ENCODE measurements at regions not wholly inside any gene's neighbourhood (a gene's known extent, or its start where the extent isn't known, plus 50 kb on each side); places are given as distances from the start of the nearest gene placed in this dataset.
A peak's percentile ranks its signal among the peaks of the same experiment; 100 is the strongest.

DNA sequence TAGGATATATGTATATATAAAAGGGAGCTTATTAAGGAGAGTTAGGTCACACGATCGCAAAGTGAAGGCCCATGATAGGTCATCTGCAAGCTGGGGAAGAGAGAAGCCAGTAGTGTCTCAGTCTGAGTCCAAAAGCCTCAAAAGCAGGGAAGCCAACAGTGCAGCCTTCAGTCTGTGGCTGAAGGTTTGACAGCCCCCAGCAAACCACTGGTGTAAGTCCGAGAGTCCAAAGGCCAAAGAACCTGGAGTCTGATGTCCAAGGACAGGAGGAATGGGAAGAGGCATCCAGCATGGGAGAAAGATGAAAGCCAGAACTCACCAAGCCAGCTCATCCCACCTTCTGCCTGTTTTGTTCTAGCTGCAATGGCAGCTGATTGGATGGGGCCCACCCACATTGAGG, 88.9 kb upstream of the TBX20 start:
- Mint-ChIP-seq H3K4me1 (ENCODE audit: low read depth, unreplicated experiment) (no peaks in the 10 kb centered on the region), H3K27ac (ENCODE audit: unreplicated experiment) (no peak overlapping the region), H3K9me3 (ENCODE audit: unreplicated experiment) (no peaks in the 10 kb centered on the region), H3K36me3 (ENCODE audit: insufficient read depth, unreplicated experiment) (no peaks in the 10 kb centered on the region), H3K27me3 (ENCODE audit: insufficient read depth, unreplicated experiment) (peaks cover 5% of the 10 kb centered on the region), H3K4me3 (ENCODE audit: unreplicated experiment) (no peak overlapping the region)
- Histone ChIP-seq H3K36me3 (ENCODE audit: control insufficient read depth, insufficient read depth, low read length) (no peaks in the 10 kb centered on the region), H3K4me3 (ENCODE audit: low read depth, low read length) (no peak overlapping the region), H3K4me1 (no peaks in the 10 kb centered on the region), H3K9me3 (no peaks in the 10 kb centered on the region), H3K27me3 (replicated peaks; ENCODE audit: control insufficient read depth, insufficient read depth, low read length) (0 out of 2 replicates have a peak, but pooled peaks cover 1% of the 10 kb centered on the region)
- TF ChIP-seq, protein P1, sequence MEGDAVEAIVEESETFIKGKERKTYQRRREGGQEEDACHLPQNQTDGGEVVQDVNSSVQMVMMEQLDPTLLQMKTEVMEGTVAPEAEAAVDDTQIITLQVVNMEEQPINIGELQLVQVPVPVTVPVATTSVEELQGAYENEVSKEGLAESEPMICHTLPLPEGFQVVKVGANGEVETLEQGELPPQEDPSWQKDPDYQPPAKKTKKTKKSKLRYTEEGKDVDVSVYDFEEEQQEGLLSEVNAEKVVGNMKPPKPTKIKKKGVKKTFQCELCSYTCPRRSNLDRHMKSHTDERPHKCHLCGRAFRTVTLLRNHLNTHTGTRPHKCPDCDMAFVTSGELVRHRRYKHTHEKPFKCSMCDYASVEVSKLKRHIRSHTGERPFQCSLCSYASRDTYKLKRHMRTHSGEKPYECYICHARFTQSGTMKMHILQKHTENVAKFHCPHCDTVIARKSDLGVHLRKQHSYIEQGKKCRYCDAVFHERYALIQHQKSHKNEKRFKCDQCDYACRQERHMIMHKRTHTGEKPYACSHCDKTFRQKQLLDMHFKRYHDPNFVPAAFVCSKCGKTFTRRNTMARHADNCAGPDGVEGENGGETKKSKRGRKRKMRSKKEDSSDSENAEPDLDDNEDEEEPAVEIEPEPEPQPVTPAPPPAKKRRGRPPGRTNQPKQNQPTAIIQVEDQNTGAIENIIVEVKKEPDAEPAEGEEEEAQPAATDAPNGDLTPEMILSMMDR (IDR thresholded peaks at IDR 0.05; ENCODE audit: insufficient read depth in 1 of 2, low read depth in 1 of 2, low read length in 1 of 2, severe bottlenecking in 1 of 2, unreplicated experiment in 1 of 2): no peak
- BruUV-seq (replicated peaks): no TSS peak
- ChIA-PET CTCF (no interaction called here), POLR2A (no interaction called here)
- no peak for DNase-seq
- intact Hi-C loops (cut with micrococcal nuclease; ENCODE audit: unreplicated experiment): no loop called here

DNA sequence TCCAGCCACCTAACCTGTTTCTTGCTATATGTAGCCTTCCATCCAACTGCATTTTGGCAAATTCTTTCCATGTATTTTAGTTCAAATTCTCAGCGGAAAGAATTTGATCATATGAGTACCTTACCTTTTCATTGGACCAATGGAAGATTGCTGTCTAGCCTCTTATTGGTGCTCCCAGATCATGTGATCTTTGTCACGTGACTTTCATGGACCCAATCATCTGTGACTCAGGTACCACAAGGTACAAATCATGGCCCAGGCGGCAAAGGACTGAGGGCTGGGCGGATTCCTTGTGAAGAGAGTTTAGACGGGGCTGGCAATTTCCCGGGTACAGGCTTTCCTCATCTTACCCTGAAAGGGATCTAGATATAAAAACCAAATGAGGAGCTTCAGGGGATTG, 85.9 kb upstream of the TBX20 start:
- H3K4me3 Mint-ChIP-seq (ENCODE audit: unreplicated experiment): peak overlapping the region; percentile 36
- 0 out of 2 replicates have a peak, but pooled peaks cover 1% of the 10 kb centered on the region for H3K27me3 ChIP-seq (replicated peaks; ENCODE audit: control insufficient read depth, insufficient read depth, low read length)
- TF ChIP-seq, protein P1 (IDR thresholded peaks at IDR 0.05; ENCODE audit: insufficient read depth in 1 of 2, low read depth in 1 of 2, low read length in 1 of 2, severe bottlenecking in 1 of 2, unreplicated experiment in 1 of 2): no peak
- POLR2A ChIA-PET: no interaction called here
- no peaks in the 10 kb centered on the region for H3K9me3 Mint-ChIP-seq (ENCODE audit: unreplicated experiment)
- H3K36me3 ChIP-seq (ENCODE audit: control insufficient read depth, insufficient read depth, low read length): no peaks in the 10 kb centered on the region
- no peaks in the 10 kb centered on the region for H3K36me3 Mint-ChIP-seq (ENCODE audit: insufficient read depth, unreplicated experiment)
- CTCF ChIA-PET: no interaction called here
- no peaks in the 10 kb centered on the region for H3K4me1 Mint-ChIP-seq (ENCODE audit: low read depth, unreplicated experiment)
- H3K27ac Mint-ChIP-seq (ENCODE audit: unreplicated experiment): no peak overlapping the region
- H3K4me3 ChIP-seq (ENCODE audit: low read depth, low read length): no peak overlapping the region
- H3K9me3 ChIP-seq: no peaks in the 10 kb centered on the region
- H3K4me1 ChIP-seq: no peaks in the 10 kb centered on the region
- DNase-seq: no peak
- peaks cover 10% of the 10 kb centered on the region for H3K27me3 Mint-ChIP-seq (ENCODE audit: insufficient read depth, unreplicated experiment)
- intact Hi-C loops (cut with micrococcal nuclease; ENCODE audit: unreplicated experiment): no loop called here
- BruUV-seq (replicated peaks): no TSS peak

DNA sequence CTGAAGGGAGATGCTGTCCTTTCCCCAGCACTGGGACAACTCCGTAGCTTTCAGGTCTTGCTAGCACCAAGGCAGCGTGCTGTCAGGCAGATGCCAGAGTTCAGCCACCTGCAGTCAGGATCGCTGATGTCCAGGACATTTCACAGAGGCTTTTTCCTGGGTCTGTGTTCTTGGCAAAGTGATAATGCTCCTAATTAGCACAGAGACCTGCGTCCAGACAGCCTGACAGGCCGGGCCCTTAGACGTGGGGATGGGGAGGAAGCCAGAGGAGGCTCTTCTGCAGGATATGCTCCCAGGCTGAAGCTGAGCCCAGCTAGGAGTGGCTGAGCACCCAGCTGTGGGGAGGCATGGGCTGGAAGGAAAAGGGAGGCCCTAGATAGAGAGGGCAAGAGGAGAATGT, 82.5 kb upstream of the TBX20 start:
- H3K4me1 ChIP-seq: no peaks in the 10 kb centered on the region
- no peak for DNase-seq
- Mint-ChIP-seq H3K4me3 (ENCODE audit: unreplicated experiment) (no peak overlapping the region), H3K9me3 (ENCODE audit: unreplicated experiment) (no peaks in the 10 kb centered on the region), H3K4me1 (ENCODE audit: low read depth, unreplicated experiment) (no peaks in the 10 kb centered on the region), H3K27me3 (ENCODE audit: insufficient read depth, unreplicated experiment) (peaks cover 5% of the 10 kb centered on the region), H3K36me3 (ENCODE audit: insufficient read depth, unreplicated experiment) (no peaks in the 10 kb centered on the region), H3K27ac (ENCODE audit: unreplicated experiment) (no peak overlapping the region)
- intact Hi-C loops (cut with micrococcal nuclease; ENCODE audit: unreplicated experiment): no loop called here
- POLR2A ChIA-PET: no interaction called here
- no peak overlapping the region for H3K4me3 ChIP-seq (ENCODE audit: low read depth, low read length)
- CTCF ChIA-PET: no interaction called here
- no peaks in the 10 kb centered on the region for H3K9me3 ChIP-seq
- 0 out of 2 replicates have a peak, but pooled peaks cover 1% of the 10 kb centered on the region for H3K27me3 ChIP-seq (replicated peaks; ENCODE audit: control insufficient read depth, insufficient read depth, low read length)
- no TSS peak for BruUV-seq (replicated peaks)
- TF ChIP-seq, protein P1 (IDR thresholded peaks at IDR 0.05; ENCODE audit: insufficient read depth in 1 of 2, low read depth in 1 of 2, low read length in 1 of 2, severe bottlenecking in 1 of 2, unreplicated experiment in 1 of 2): no peak
- H3K36me3 ChIP-seq (ENCODE audit: control insufficient read depth, insufficient read depth, low read length): no peaks in the 10 kb centered on the region
